GM12865 (cell line): ENCODE measurements at regions not wholly inside any gene's neighbourhood (a gene's known extent, or its start where the extent isn't known, plus 50 kb on each side); places are given as distances from the start of the nearest gene placed in this dataset.

ENCODE experiments used
- DNase-seq: peaks from one replicate; pipeline ENCODE4 v3.0.0; 2010; ENCODE audit warnings: low read depth
- H3K4me3 ChIP-seq: 2 replicates; pipeline ENCODE4 v1.5.1; 2011; ENCODE audit warnings: mild to moderate bottlenecking, low read depth, low read length, control low read depth
- TF ChIP-seq, protein P1 (sequence below): IDR thresholded peaks from 2 replicates; pipeline ENCODE4 v1.5.1; 2011; ENCODE audit warnings: low read length, control low read depth, low read depth, inconsistent platforms; ENCODE audit not compliant: insufficient read depth; ENCODE audit errors: missing control alignments

DNA sequence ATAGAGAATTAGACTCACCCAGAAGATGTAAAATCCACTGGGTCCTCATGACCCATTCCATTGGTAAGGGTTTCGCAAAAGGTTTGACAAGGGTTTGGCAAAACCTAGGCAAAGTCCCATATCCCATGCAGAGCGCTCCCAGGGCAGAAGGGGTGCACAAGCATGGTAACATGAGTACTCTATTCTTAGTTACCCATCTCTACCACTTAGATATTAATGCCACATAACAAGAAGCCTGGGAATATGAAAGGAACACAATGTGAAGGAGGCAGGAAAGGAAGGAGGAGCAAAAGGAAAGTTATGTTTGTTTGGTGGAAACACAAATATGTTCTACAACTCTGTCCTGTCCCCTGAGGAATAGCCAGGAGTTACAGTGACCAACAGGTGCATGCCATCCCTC, 163.1 kb downstream of the FAXC start:
- TF ChIP-seq, protein P1, sequence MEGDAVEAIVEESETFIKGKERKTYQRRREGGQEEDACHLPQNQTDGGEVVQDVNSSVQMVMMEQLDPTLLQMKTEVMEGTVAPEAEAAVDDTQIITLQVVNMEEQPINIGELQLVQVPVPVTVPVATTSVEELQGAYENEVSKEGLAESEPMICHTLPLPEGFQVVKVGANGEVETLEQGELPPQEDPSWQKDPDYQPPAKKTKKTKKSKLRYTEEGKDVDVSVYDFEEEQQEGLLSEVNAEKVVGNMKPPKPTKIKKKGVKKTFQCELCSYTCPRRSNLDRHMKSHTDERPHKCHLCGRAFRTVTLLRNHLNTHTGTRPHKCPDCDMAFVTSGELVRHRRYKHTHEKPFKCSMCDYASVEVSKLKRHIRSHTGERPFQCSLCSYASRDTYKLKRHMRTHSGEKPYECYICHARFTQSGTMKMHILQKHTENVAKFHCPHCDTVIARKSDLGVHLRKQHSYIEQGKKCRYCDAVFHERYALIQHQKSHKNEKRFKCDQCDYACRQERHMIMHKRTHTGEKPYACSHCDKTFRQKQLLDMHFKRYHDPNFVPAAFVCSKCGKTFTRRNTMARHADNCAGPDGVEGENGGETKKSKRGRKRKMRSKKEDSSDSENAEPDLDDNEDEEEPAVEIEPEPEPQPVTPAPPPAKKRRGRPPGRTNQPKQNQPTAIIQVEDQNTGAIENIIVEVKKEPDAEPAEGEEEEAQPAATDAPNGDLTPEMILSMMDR = no peak
- DNase-seq = no peak
- no peak overlapping the region for H3K4me3 ChIP-seq

DNA sequence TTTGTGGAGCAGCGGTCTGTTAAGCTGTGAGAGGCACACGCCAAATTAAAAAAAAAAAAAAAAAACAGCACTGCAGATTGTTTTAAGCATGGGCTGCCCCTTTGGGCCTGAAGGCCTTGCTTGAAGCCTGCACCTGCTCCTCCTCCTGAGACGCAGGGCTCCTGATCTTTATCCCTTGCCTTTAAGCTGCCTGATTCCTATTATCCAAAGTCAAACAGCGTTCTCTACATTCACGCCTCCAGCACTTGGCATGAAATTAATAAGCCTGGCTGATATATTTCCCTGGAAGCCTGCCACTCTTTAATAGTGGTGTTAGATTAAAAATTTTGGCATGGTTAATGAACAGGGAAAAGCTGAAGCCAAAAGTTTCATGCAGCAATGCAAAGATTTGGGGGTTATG, 163.9 kb downstream of the FAXC start:
- DNase-seq = no peak
- TF ChIP-seq, protein P1 = no peak

DNA sequence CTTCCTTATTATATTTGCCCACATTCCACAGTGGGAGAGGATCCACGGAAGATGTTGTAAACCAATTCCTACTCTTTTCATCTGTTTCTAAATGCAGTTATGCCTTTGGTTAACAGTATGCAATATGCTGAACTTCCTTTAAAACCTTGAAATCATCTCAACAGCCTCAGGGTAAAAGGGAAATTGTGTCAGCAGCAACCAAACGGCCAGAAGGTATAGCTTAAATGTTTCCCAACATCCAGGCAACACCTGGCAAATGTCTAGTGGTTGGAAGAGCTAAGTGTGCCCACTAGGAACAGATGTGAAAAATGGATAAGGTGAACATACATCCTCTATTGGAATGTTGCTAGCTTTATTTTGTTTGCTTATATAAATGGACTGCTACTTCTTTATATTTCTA, 164.8 kb downstream of the FAXC start:
- TF ChIP-seq, protein P1 = no peak
- DNase-seq = no peak
- H3K4me3 ChIP-seq = no peak overlapping the region

More for the DNA sequence above, 163.9 kb downstream of the FAXC start:
- H3K4me3 ChIP-seq = no peak overlapping the region

DNA sequence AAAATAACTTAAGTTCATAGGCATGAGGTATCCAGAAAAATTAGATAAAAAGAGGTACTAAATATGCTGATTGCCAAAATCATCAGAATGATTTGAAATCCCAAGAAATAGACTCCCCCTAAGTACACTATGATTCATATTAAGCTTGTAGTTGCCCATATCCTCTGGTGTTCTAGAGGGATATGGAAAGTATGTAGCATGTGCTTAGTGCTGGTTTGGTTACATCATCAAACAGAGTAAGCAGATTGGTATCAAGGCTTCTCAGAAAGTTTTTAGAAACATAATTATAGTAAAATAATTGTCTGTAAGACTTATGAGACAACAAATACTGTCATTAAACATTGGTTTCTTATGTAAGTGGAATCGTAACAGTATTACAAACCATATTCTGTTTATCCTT, 166.4 kb downstream of the FAXC start:
- TF ChIP-seq, protein P1 = no peak
- no peak for DNase-seq
- H3K4me3 ChIP-seq = no peak overlapping the region

DNA sequence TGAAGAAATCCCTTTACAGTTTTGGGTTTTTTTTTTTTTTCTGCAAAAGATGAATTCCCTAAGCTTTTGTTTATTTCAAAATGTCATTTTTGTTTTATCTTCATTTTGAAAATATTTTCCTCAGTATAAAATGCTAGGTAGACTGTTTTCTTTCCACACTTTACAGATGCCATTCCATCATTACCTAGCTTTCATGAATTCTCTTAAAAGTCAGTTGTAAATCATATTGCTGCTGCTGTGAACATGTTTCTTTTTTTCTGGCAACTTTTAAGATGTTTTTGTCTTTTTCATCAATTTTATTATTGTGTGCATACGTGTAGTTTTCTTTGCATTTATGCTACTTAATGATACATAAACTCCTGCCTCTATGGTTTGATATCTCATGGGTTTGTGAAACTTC, 168.3 kb downstream of the FAXC start:
- DNase-seq = no peak
- no peak overlapping the region for H3K4me3 ChIP-seq
- TF ChIP-seq, protein P1 = no peak

DNA sequence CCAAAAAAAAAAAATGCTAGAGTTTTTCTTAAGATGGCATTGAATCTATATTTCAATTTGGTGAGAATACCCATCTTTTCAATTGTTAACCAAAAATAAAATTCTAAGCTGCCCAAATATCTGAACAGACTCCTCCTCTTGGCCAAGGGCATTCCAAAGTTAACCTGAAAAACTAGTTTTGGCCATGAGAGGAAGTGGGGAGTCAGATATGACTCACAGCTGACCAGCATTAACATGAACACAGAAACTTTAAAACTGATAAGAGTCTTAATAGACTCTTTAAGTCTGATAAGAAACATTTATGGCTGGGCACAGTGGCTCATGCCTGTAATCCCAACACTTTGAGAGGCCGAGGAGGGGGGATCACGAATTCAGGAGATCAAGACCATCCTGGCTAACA, 171.3 kb downstream of the FAXC start:
- TF ChIP-seq, protein P1 = no peak
- no peak overlapping the region for H3K4me3 ChIP-seq
- DNase-seq = no peak

DNA sequence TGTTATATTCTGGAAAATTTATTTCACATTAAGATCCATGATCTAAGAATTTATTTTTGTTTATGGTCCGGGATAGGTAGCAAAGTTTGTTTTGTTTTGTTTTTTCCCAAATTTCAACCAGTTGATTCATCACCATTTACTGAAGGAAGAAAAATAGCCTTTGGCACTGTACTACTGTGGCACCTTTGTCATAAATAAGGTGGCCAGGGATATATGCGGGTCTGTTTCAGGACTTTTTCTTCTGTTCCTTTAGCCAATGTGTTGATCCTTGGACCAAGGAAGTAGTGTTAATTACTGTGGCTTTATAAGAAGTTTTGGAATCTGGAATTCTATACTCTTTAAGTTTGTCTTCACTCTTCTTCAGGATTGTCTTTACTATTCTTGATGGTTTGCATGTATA, 171.7 kb downstream of the FAXC start:
- no peak for DNase-seq
- H3K4me3 ChIP-seq = no peak overlapping the region
- TF ChIP-seq, protein P1 = no peak
